Transverse colon (tissue), 4 donors: ENCODE measurements at regions not wholly inside any gene's neighbourhood (a gene's known extent, or its start where the extent isn't known, plus 50 kb on each side); places are given as distances from the start of the nearest gene placed in this dataset.

ENCODE experiments used
- DNase-seq: peaks from one replicate; pipeline ENCODE4 v3.0.0-alpha.2; 2019
- H3K27ac ChIP-seq, 4 donors: fragments of 200-600 bp; sonication (generic); 2 replicates each; pipeline ENCODE4 v1.5.1; 2016 to 2018; ENCODE audit warnings: inconsistent platforms in 4 of 4
- H3K27me3 ChIP-seq: fragments of 200-600 bp; sonication (generic); 2 replicates; pipeline ENCODE4 v1.5.1; 2017; ENCODE audit warnings: inconsistent platforms
- H3K36me3 ChIP-seq, 4 donors: fragments of 200-600 bp; sonication (generic); 2 replicates each; pipeline ENCODE4 v1.5.1; 2017 to 2019; ENCODE audit warnings: inconsistent platforms in 4 of 4
- H3K4me1 ChIP-seq, 4 donors: fragments of 200-600 bp; sonication (generic); 2 replicates each; pipeline ENCODE4 v1.5.1; 2017 to 2020; ENCODE audit warnings: inconsistent platforms in 4 of 4
- H3K4me3 ChIP-seq, 4 donors: fragments of 200-600 bp; sonication (generic); 1 replicate in 1 of 4; 2 replicates in 3 of 4; pipeline versions ENCODE4 v1.5.1 to v1.6.1; 2017 to 2019; ENCODE audit warnings: inconsistent platforms in 4 of 4
- H3K9me3 ChIP-seq, 2 donors: fragments of 200-600 bp; sonication (generic); 2 replicates each; pipeline ENCODE4 v1.5.1; 2017 to 2019; ENCODE audit warnings: inconsistent platforms in 2 of 2
- EP300 ChIP-seq: sonication (generic); formaldehyde crosslinking; IDR thresholded peaks from one replicate; pipeline ENCODE4 v1.6.1; 2017; ENCODE audit warnings: antibody characterized with exemption, low read depth
- POLR2A ChIP-seq: fragments of 450-650 bp; IDR thresholded peaks from one replicate; pipeline ENCODE4 v1.6.1; 2016; ENCODE audit warnings: antibody characterized with exemption, mild to moderate bottlenecking, moderate library complexity
- POLR2AphosphoS5 ChIP-seq, 3 donors: sonication (generic); formaldehyde crosslinking; IDR thresholded peaks; one replicate each; pipeline ENCODE4 v1.6.1; 2016; ENCODE audit warnings: antibody characterized with exemption in 3 of 3
- WGBS, 2 donors: methylation state at CpG; one replicate each; pipeline ENCODE4 v1.1.5; 2018; ENCODE audit warnings: low coverage in 1 of 2; 5-methylcytosine and 5-hydroxymethylcytosine counted together
- in situ Hi-C, 4 donors: fragments of 200-750 bp; cut with MboI; loops; one replicate each; pipeline versions ENCODE4 v1.15.0 to v1.15.1; 2017; ENCODE audit warnings: low sequenced_read_pairs in 3 of 4, low pct_ligation_motif_present in 1 of 4, low pct_unique_long_range_greater_than_20kb in 1 of 4
- intact Hi-C: fragments of 100-400 bp; cut with DNase I; formaldehyde crosslinking; loops from one replicate; pipeline ENCODE4 v1.15.1; 2023; ENCODE audit warnings: low total_unique reads
- TF ChIP-seq, protein P1 (sequence below), 5 experiments: fragments of 200-600 bp in 3 of 5; fragments of 450-650 bp in 2 of 5; sonication (generic) in 3 of 5; IDR thresholded peaks; 1 replicate in 2 of 5; 2 replicates in 3 of 5; pipeline ENCODE4 v1.5.1; 2016 to 2017; ENCODE audit warnings: antibody characterized with exemption in 5 of 5, inconsistent platforms in 3 of 5, mild to moderate bottlenecking in 2 of 5, moderate library complexity in 1 of 5

DNA sequence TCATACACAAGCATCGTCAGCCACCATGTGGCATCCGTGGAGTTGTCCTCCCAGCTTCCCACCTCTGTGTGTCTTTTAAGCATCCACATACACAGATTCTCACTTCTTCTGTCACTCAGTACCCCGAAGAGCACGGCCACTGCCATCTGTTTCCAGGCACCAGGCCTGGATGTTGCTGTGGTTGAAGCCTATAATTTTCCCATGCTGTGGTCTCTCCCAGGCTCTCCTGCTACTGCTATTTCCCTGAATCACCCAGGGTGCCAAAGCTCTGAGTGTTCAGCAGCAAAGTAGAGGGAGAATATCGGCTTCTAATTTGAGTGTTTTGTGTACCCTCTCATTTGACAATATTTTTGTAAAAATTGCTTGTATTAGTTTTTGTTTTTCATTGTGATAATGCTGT, 265.7 kb downstream of the DIPK2A start:
- Histone ChIP-seq H3K9me3 (no peaks in the 10 kb centered on the region), H3K27ac (no peak overlapping the region), H3K27me3 (no peaks in the 10 kb centered on the region), H3K4me3 (no peak overlapping the region), H3K4me1 (no peaks in the 10 kb centered on the region), H3K36me3 (no peaks in the 10 kb centered on the region)
- WGBS, 2 donors: 89 to 100% methylated on average over 1 to 5 of the region's 5 CpGs
- TF ChIP-seq, protein P1, sequence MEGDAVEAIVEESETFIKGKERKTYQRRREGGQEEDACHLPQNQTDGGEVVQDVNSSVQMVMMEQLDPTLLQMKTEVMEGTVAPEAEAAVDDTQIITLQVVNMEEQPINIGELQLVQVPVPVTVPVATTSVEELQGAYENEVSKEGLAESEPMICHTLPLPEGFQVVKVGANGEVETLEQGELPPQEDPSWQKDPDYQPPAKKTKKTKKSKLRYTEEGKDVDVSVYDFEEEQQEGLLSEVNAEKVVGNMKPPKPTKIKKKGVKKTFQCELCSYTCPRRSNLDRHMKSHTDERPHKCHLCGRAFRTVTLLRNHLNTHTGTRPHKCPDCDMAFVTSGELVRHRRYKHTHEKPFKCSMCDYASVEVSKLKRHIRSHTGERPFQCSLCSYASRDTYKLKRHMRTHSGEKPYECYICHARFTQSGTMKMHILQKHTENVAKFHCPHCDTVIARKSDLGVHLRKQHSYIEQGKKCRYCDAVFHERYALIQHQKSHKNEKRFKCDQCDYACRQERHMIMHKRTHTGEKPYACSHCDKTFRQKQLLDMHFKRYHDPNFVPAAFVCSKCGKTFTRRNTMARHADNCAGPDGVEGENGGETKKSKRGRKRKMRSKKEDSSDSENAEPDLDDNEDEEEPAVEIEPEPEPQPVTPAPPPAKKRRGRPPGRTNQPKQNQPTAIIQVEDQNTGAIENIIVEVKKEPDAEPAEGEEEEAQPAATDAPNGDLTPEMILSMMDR (IDR thresholded peaks at IDR 0.05): no peak
- TF ChIP-seq POLR2A: no peak
- no peak for TF ChIP-seq EP300
- TF ChIP-seq POLR2AphosphoS5 (IDR thresholded peaks at IDR 0.05): no peak
- intact Hi-C loops: no loop called here
- in situ Hi-C loops: no loop called here
- DNase-seq: no peak

DNA sequence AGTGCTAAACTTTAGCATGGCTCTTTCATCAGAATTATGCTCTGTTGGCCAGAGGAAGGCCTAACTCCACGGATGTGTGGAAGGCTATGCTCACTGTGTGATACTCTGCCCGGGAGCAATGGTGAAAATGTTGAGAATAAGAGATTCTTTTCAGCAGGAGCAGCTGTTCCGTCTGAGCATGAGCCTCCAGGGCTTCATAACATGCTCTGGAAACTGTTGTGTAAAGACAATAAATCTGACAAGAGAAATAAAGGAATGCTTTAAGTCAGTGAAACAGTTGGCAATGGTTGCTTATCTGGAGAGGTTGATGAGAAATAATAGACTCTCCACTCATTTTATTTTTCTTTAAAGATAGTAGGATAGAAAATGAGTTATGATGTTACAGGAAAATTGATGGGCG, 269.8 kb downstream of the DIPK2A start:
- Histone ChIP-seq H3K4me3 (no peak overlapping the region), H3K27me3 (no peaks in the 10 kb centered on the region), H3K4me1 (no peaks in the 10 kb centered on the region), H3K36me3 (no peaks in the 10 kb centered on the region), H3K9me3 (no peaks in the 10 kb centered on the region), H3K27ac (no peak overlapping the region)
- no peak for DNase-seq
- intact Hi-C loops: no loop called here
- in situ Hi-C loops: no loop called here
- 51 to 52% methylated on average over 3 to 4 of the region's 4 CpGs for WGBS, 2 donors
- TF ChIP-seq EP300: no peak
- no peak for TF ChIP-seq POLR2A
- TF ChIP-seq, protein P1 (IDR thresholded peaks at IDR 0.05): no peak
- no peak for TF ChIP-seq POLR2AphosphoS5 (IDR thresholded peaks at IDR 0.05)

GRCh38 chr3:144242747-144243146, 271.1 kb downstream of the DIPK2A start:
- Histone ChIP-seq H3K36me3 (no peaks in the 10 kb centered on the region), H3K27me3 (no peaks in the 10 kb centered on the region), H3K4me1 (no peaks in the 10 kb centered on the region), H3K4me3 (no peak overlapping the region), H3K9me3 (no peaks in the 10 kb centered on the region), H3K27ac (no peak overlapping the region)
- in situ Hi-C loops: no loop called here
- intact Hi-C loops: no loop called here
- DNase-seq: no peak
- WGBS, 2 donors: 68 to 72% methylated on average over 2 of the region's 2 CpGs
- TF ChIP-seq EP300: no peak
- TF ChIP-seq POLR2A: no peak
- no peak for TF ChIP-seq POLR2AphosphoS5 (IDR thresholded peaks at IDR 0.05)
- TF ChIP-seq, protein P1 (IDR thresholded peaks at IDR 0.05): no peak

- Histone ChIP-seq H3K9me3 (no peaks in the 10 kb centered on the region), H3K4me3 (no peak overlapping the region), H3K4me1 (no peaks in the 10 kb centered on the region), H3K27ac (no peak overlapping the region), H3K36me3 (no peaks in the 10 kb centered on the region), H3K27me3 (no peaks in the 10 kb centered on the region)
- intact Hi-C loops (no loop called here), in situ Hi-C loops (no loop called here)
- WGBS, 2 donors: 91 to 100% methylated on average over 1 to 3 of the region's 3 CpGs
- no peak for DNase-seq
- TF ChIP-seq EP300: no peak
- no peak for TF ChIP-seq POLR2A
- TF ChIP-seq, protein P1 (IDR thresholded peaks at IDR 0.05): no peak
Measured at GRCh38 chr3:144244662-144245061, 273.0 kb downstream of the DIPK2A start.
